ENCODE measurements at regions not wholly inside any gene's neighbourhood (a gene's known extent, or its start where the extent isn't known, plus 50 kb on each side); places are given as distances from the start of the nearest gene placed in this dataset.
A peak's percentile ranks its signal among the peaks of the same experiment; 100 is the strongest.

DNA sequence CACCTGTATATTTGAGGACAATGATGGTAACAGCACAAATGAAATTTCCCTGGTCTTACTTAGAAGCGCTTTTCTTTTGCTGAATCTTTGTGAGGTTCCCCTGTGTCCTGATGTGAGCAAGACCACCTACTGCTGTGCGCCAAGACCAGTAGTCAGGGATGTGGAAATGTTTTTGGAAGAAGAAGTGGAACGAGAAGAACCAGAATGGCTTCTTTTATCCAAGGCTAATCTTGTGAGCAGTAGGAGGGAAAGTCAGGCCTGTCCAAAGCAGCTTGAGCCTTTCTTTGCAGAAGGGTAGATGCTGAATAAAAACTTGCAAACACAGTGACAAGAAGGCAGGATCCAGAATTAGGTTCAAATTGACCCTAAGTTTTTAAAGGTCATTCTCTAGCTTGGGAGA lies 223.0 kb downstream of the FAT3 start:
- Histone ChIP-seq H3K56ac (replicated peaks; ENCODE audit: insufficient read length, low read depth, low read length) (no peak overlapping the region), H3K36me3 (ENCODE audit: control insufficient read depth in 2 of 4, insufficient read depth in 4 of 4, low read length in 3 of 4) (no peaks in the 10 kb centered on the region), H2AFZ (ENCODE audit: low read length) (no peak overlapping the region), H3K18ac (ENCODE audit: extremely low read depth, low read length) (0 out of 2 replicates have a peak overlapping the region, but pooled peaks have one; percentile 11), H3K27me3 (replicated peaks in 1 of 4; ENCODE audit: control insufficient read depth in 3 of 4, extremely low read depth in 1 of 4, insufficient read depth in 3 of 4, low read length in 3 of 4) (no peaks in the 10 kb centered on the region), H4K5ac (ENCODE audit: insufficient read length, low read depth, low read length) (no peak overlapping the region), H3K4ac (replicated peaks; ENCODE audit: insufficient read length, low read depth, low read length) (no peak overlapping the region), H3K79me1 (ENCODE audit: low read depth, low read length) (no peaks in the 10 kb centered on the region), H3K23ac (ENCODE audit: insufficient read length) (no peak overlapping the region), H3K27ac (ENCODE audit: low read depth, low read length) (no peak overlapping the region), H3K23me2 (ENCODE audit: low read depth, low read length) (no peaks in the 10 kb centered on the region), H3K14ac (ENCODE audit: insufficient read length) (no peak overlapping the region), H4K91ac (replicated peaks; ENCODE audit: insufficient read length, low read length) (no peak overlapping the region), H4K8ac (ENCODE audit: extremely low read depth, insufficient read depth, low read length) (no peak overlapping the region), H3K4me3 (ENCODE audit: extremely low read depth in 1 of 4, insufficient read depth in 2 of 4, low read depth in 3 of 4, low read length in 4 of 4) (no peak overlapping the region), H2BK20ac (ENCODE audit: low read length) (no peak overlapping the region), H3K79me2 (ENCODE audit: control insufficient read depth in 1 of 2, insufficient read depth in 2 of 2, low read length in 2 of 2) (no peaks in the 10 kb centered on the region), H2BK120ac (replicated peaks; ENCODE audit: low read depth, low read length) (no peak overlapping the region), H3K4me1 (replicated peaks in 1 of 4; ENCODE audit: control insufficient read depth in 3 of 4, insufficient read depth in 4 of 4, low read length in 3 of 4) (peaks cover 4 to 15% (median 11%) of the 10 kb centered on the region in 4 experiments; a peak in 5 of 7 replicates), H3K9ac (replicated peaks in 1 of 4; ENCODE audit: extremely low read depth in 1 of 4, low read depth in 3 of 4, low read length in 3 of 4) (no peak overlapping the region), H4K20me1 (replicated peaks in 1 of 2; ENCODE audit: control insufficient read depth in 1 of 2, insufficient read depth in 2 of 2, low read length in 2 of 2) (no peaks in the 10 kb centered on the region), H2BK12ac (ENCODE audit: low read depth, low read length) (no peak overlapping the region), H2BK15ac (ENCODE audit: low read length) (no peak overlapping the region), H2BK5ac (ENCODE audit: low read depth, low read length) (no peak overlapping the region), H3K4me2 (ENCODE audit: insufficient read depth in 1 of 2, low read depth in 2 of 2, low read length in 2 of 2) (no peak overlapping the region; a peak in 1 of 4 replicates), H2AK5ac (ENCODE audit: low read depth, low read length) (no peak overlapping the region), H3K9me3 (ENCODE audit: insufficient read depth in 2 of 2, low read depth in 1 of 2, low read length in 1 of 2) (no peaks in the 10 kb centered on the region)
- 82% methylated on average over 3 of the region's 3 CpGs; no CpG with 5 or more reads in 1 of the 2 experiments for WGBS, 2 experiments (ENCODE audit: extremely low coverage in 1 of 2, insufficient coverage in 1 of 2, insufficient read length in 1 of 2, insufficient replicate concordance in 2 of 2, low coverage in 1 of 2, low lambda C conversion rate in 2 of 2, missing lambda C conversion rate in 1 of 2)
- ChIA-PET CTCF (ENCODE audit: partially characterized antibody) (interaction anchor here (0.6 to 0.8 kb wide), 2 partner anchors 12 to 137 kb away, joined by 3 read pairs; no protein-coding TSS in a partner anchor), POLR2A (ENCODE audit: partially characterized antibody) (no interaction called here)
- no peak for DNase-seq (ENCODE audit: low read depth in 1 of 2, low spot score in 2 of 2)
- no peak for FAIRE-seq
- no peak for TF ChIP-seq CBX5 (IDR thresholded peaks at IDR 0.05; ENCODE audit: low read depth, low read length)
- TF ChIP-seq NANOG (IDR thresholded peaks at IDR 0.05; ENCODE audit: insufficient read depth, low read depth, low read length, poor library complexity, severe bottlenecking): no peak
- TF ChIP-seq SRF (IDR thresholded peaks at IDR 0.05; ENCODE audit: low read depth, low read length): no peak
- no peak for TF ChIP-seq BRCA1 (IDR thresholded peaks at IDR 0.05; ENCODE audit: low read depth, low read length)
- no peak for TF ChIP-seq NRF1 (IDR thresholded peaks at IDR 0.05; ENCODE audit: low read depth, low read length)
- TF ChIP-seq FOSL1 (IDR thresholded peaks at IDR 0.05; ENCODE audit: insufficient read depth, low read depth, low read length): no peak
- no peak for TF ChIP-seq CHD2 (IDR thresholded peaks at IDR 0.05; ENCODE audit: low read length)
- TF ChIP-seq SIN3A (conservative IDR thresholded peaks at IDR 0.05 in 1 of 2, IDR thresholded peaks at IDR 0.05 in 1 of 2; ENCODE audit: low read depth in 1 of 2, low read length in 2 of 2): no peak
- TF ChIP-seq TBP (IDR thresholded peaks at IDR 0.05; ENCODE audit: low read depth, low read length): no peak
- TF ChIP-seq SIRT6 (IDR thresholded peaks at IDR 0.05; ENCODE audit: low read length): no peak
- TF ChIP-seq, protein P1, sequence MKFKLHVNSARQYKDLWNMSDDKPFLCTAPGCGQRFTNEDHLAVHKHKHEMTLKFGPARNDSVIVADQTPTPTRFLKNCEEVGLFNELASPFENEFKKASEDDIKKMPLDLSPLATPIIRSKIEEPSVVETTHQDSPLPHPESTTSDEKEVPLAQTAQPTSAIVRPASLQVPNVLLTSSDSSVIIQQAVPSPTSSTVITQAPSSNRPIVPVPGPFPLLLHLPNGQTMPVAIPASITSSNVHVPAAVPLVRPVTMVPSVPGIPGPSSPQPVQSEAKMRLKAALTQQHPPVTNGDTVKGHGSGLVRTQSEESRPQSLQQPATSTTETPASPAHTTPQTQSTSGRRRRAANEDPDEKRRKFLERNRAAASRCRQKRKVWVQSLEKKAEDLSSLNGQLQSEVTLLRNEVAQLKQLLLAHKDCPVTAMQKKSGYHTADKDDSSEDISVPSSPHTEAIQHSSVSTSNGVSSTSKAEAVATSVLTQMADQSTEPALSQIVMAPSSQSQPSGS (IDR thresholded peaks at IDR 0.05; ENCODE audit: low read length): no peak
- TF ChIP-seq SAP30 (IDR thresholded peaks at IDR 0.05; ENCODE audit: insufficient read depth, insufficient replicate concordance, low read length): no peak
